ENCODE measurements at regions not wholly inside any gene's neighbourhood (a gene's known extent, or its start where the extent isn't known, plus 50 kb on each side); places are given as distances from the start of the nearest gene placed in this dataset.

- TSS peak; percentile 72 for BruUV-seq (replicated peaks)
- ChIA-PET POLR2A (ENCODE audit: unreplicated experiment) (interaction anchor here (0.5 to 0.6 kb wide), 3 partner anchors 428 to 1535 kb away, joined by 3 to 6 read pairs (median 3); partner anchors contain the start of gene SPATA1), CTCF (no interaction called here)
- Histone ChIP-seq H3F3A (ENCODE audit: low read length, unreplicated experiment) (no peaks in the 10 kb centered on the region), H2AFZ (ENCODE audit: low read length) (peak overlapping the region; percentile 98), H3K9ac (ENCODE audit: low read length) (peak overlapping the region; percentile 81), H3K4me1 (ENCODE audit: insufficient read depth, low read length) (peaks cover 11% of the 10 kb centered on the region; the same call in 1 of the 2 replicates), H3K27ac (ENCODE audit: low read length) (peak overlapping the region; percentile 12; the same call in 1 of the 2 replicates), H3K4me3 (ENCODE audit: low read length) (peak overlapping the region; percentile 87), H3K4me2 (ENCODE audit: low read length) (peak overlapping the region; percentile 99), H3K9me3 (ENCODE audit: low read length) (0 out of 2 replicates have a peak, but pooled peaks cover under 1% of the 10 kb centered on the region), H3K9me2 (replicated peaks; ENCODE audit: low read length) (no peaks in the 10 kb centered on the region), H3K36me3 (ENCODE audit: low read depth, low read length) (no peaks in the 10 kb centered on the region), H3K79me2 (ENCODE audit: low read length) (peaks cover 11% of the 10 kb centered on the region), H4K20me1 (ENCODE audit: low read length) (no peaks in the 10 kb centered on the region), H3K27me3 (ENCODE audit: low read length) (no peaks in the 10 kb centered on the region)
- peak; percentile 88 for ATAC-seq
- intact Hi-C loops (cut with micrococcal nuclease) = loop anchor here (1.0 to 2.0 kb wide), 2 partner anchors 45 to 78 kb away; partner anchors contain the start of gene TTLL7
- TF ChIP-seq EZH2 (IDR thresholded peaks at IDR 0.05; ENCODE audit: low read length, unreplicated experiment) (no peak), EZH2phosphoT487 (IDR thresholded peaks at IDR 0.05; ENCODE audit: borderline replicate concordance, low read length) (no peak), CTCF (conservative IDR thresholded peaks at IDR 0.05; ENCODE audit: low read depth, low read length) (no peak)
- DNase-seq = peak; percentile 69
Measured at GRCh38 chr1:84077476-84078107, 66.5 kb upstream of the PRKACB start.

DNA sequence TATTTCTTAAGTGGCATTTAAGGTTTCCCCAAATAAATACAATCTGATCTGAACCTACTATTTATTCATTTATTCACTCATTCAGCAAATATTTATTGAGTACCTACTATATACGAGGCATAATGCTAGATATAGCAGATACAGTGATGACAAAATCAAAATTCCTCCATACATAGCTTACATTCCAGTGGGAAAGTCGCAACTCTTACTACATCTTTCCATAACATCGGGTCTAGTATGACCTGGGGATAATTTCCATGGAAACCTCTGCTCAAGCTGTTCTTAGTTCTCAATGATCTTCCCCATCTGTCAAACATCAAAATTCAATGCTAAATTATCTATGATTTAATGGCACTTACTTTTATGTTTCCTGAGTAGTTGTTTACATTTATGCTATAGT lies 70.8 kb upstream of the PRKACB start:
- H3K27ac ChIP-seq (ENCODE audit: low read length) = no peak overlapping the region
- intact Hi-C loops (cut with micrococcal nuclease) = no loop called here
- no peaks in the 10 kb centered on the region for H4K20me1 ChIP-seq (ENCODE audit: low read length)
- peaks cover 6% of the 10 kb centered on the region; the same call in 1 of the 2 replicates for H3K4me1 ChIP-seq (ENCODE audit: insufficient read depth, low read length)
- no peak overlapping the region for H2AFZ ChIP-seq (ENCODE audit: low read length)
- H3K4me2 ChIP-seq (ENCODE audit: low read length) = no peak overlapping the region
- BruUV-seq (replicated peaks) = no TSS peak
- H3F3A ChIP-seq (ENCODE audit: low read length, unreplicated experiment) = no peaks in the 10 kb centered on the region
- H3K9me2 ChIP-seq (replicated peaks; ENCODE audit: low read length) = no peaks in the 10 kb centered on the region
- no peaks in the 10 kb centered on the region for H3K36me3 ChIP-seq (ENCODE audit: low read depth, low read length)
- TF ChIP-seq EZH2 (IDR thresholded peaks at IDR 0.05; ENCODE audit: low read length, unreplicated experiment) (no peak), CTCF (conservative IDR thresholded peaks at IDR 0.05; ENCODE audit: low read depth, low read length) (no peak), EZH2phosphoT487 (IDR thresholded peaks at IDR 0.05; ENCODE audit: borderline replicate concordance, low read length) (no peak)
- no peaks in the 10 kb centered on the region for H3K79me2 ChIP-seq (ENCODE audit: low read length)
- H3K4me3 ChIP-seq (ENCODE audit: low read length) = no peak overlapping the region
- H3K27me3 ChIP-seq (ENCODE audit: low read length) = no peaks in the 10 kb centered on the region
- ATAC-seq (no peak), DNase-seq (no peak)
- H3K9me3 ChIP-seq (ENCODE audit: low read length) = peaks cover 23% of the 10 kb centered on the region
- ChIA-PET POLR2A (ENCODE audit: unreplicated experiment) (no interaction called here), CTCF (no interaction called here)
- no peak overlapping the region for H3K9ac ChIP-seq (ENCODE audit: low read length)

- Histone ChIP-seq H4K20me1 (ENCODE audit: low read length) (no peaks in the 10 kb centered on the region), H3K9ac (ENCODE audit: low read length) (no peak overlapping the region), H3K4me3 (ENCODE audit: low read length) (no peak overlapping the region), H3K79me2 (ENCODE audit: low read length) (no peaks in the 10 kb centered on the region), H3K4me1 (ENCODE audit: insufficient read depth, low read length) (no peaks in the 10 kb centered on the region), H3K36me3 (ENCODE audit: low read depth, low read length) (peaks cover 2% of the 10 kb centered on the region; the same call in 1 of the 2 replicates), H3K4me2 (ENCODE audit: low read length) (no peak overlapping the region), H3K27ac (ENCODE audit: low read length) (no peak overlapping the region), H3K9me3 (ENCODE audit: low read length) (peaks cover 23% of the 10 kb centered on the region), H3K9me2 (replicated peaks; ENCODE audit: low read length) (no peaks in the 10 kb centered on the region), H3K27me3 (ENCODE audit: low read length) (no peaks in the 10 kb centered on the region), H3F3A (ENCODE audit: low read length, unreplicated experiment) (no peaks in the 10 kb centered on the region), H2AFZ (ENCODE audit: low read length) (no peak overlapping the region)
- ATAC-seq (no peak), DNase-seq (peak; percentile 44)
- ChIA-PET CTCF (no interaction called here), POLR2A (ENCODE audit: unreplicated experiment) (no interaction called here)
- no peak for TF ChIP-seq CTCF (conservative IDR thresholded peaks at IDR 0.05; ENCODE audit: low read depth, low read length)
- TF ChIP-seq EZH2 (IDR thresholded peaks at IDR 0.05; ENCODE audit: low read length, unreplicated experiment) = no peak
- BruUV-seq (replicated peaks) = no TSS peak
- intact Hi-C loops (cut with micrococcal nuclease) = no loop called here
Measured at GRCh38 chr1:84069236-84069845, 70.4 kb upstream of the TTLL7 start.
